HEK293 (cell line): ENCODE measurements at regions not wholly inside any gene's neighbourhood (a gene's known extent, or its start where the extent isn't known, plus 50 kb on each side); places are given as distances from the start of the nearest gene placed in this dataset.

Experiments
- ELK4 ChIP-seq: IDR thresholded peaks from 2 replicates; pipeline ENCODE4 v1.6.1; 2011; ENCODE audit warnings: mild to moderate bottlenecking, low read depth, low read length, borderline replicate concordance
- GLI4 ChIP-seq: fragments of 450-650 bp; formaldehyde crosslinking; IDR thresholded peaks from 2 replicates; pipeline ENCODE4 v1.5.1; 2016; ENCODE audit warnings: missing biosample characterization, missing genetic modification characterization
- HOXD13 ChIP-seq: sonication (generic); formaldehyde crosslinking; IDR thresholded peaks from 2 replicates; pipeline ENCODE4 v1.8.0; 2022; ENCODE audit warnings: missing genetic modification reagents, borderline replicate concordance
- KLF10 ChIP-seq: fragments of 450-650 bp; IDR thresholded peaks from 2 replicates; pipeline ENCODE4 v1.5.1; 2018; ENCODE audit warnings: missing biosample characterization, mild to moderate bottlenecking, missing genetic modification characterization
- ZBTB44 ChIP-seq: fragments of 450-650 bp; IDR thresholded peaks from 2 replicates; pipeline ENCODE4 v1.5.1; 2018; ENCODE audit warnings: missing biosample characterization, mild to moderate bottlenecking, missing genetic modification characterization
- ZFP3 ChIP-seq: fragments of 450-650 bp; formaldehyde crosslinking; IDR thresholded peaks from 2 replicates; pipeline ENCODE4 v1.5.1; 2016; ENCODE audit warnings: low read depth, missing biosample characterization, missing genetic modification characterization
- ZIC2 ChIP-seq: fragments of 450-650 bp; formaldehyde crosslinking; IDR thresholded peaks from 2 replicates; pipeline ENCODE4 v1.5.1; 2016; ENCODE audit warnings: missing biosample characterization, missing genetic modification characterization
- ZNF112 ChIP-seq: fragments of 450-650 bp; formaldehyde crosslinking; IDR thresholded peaks from 2 replicates; pipeline ENCODE4 v1.5.0; 2017; ENCODE audit warnings: missing biosample characterization, missing genetic modification characterization
- ZNF146 ChIP-seq: fragments of 450-650 bp; formaldehyde crosslinking; IDR thresholded peaks from 2 replicates; pipeline ENCODE4 v1.5.1; 2016; ENCODE audit warnings: missing biosample characterization, missing genetic modification characterization
- ZNF157 ChIP-seq: fragments of 450-650 bp; formaldehyde crosslinking; IDR thresholded peaks from 2 replicates; pipeline ENCODE4 v1.5.1; 2016; ENCODE audit warnings: missing biosample characterization, missing genetic modification characterization
- ZNF26 ChIP-seq: fragments of 450-650 bp; formaldehyde crosslinking; IDR thresholded peaks from 2 replicates; pipeline ENCODE4 v1.5.1; 2016; ENCODE audit warnings: missing biosample characterization, missing genetic modification characterization
- ZNF274 ChIP-seq, 2 experiments: fragments of 200-500 bp in 1 of 2; fragments of 450-650 bp in 1 of 2; sonication (Bioruptor generic) in 1 of 2; formaldehyde crosslinking in 1 of 2; IDR thresholded peaks; 2 replicates each; pipeline versions ENCODE4 v1.5.1 to v1.6.1; 2014 to 2016; ENCODE audit warnings: borderline replicate concordance in 1 of 2, inconsistent platforms in 1 of 2, low read length in 1 of 2, missing biosample characterization in 1 of 2, missing genetic modification characterization in 1 of 2
- ZNF335 ChIP-seq: fragments of 450-650 bp; formaldehyde crosslinking; conservative IDR thresholded peaks from 2 replicates; pipeline ENCODE4 v1.5.1; 2016; ENCODE audit warnings: missing biosample characterization, missing genetic modification characterization
- ZNF416 ChIP-seq: fragments of 450-650 bp; formaldehyde crosslinking; IDR thresholded peaks from 2 replicates; pipeline ENCODE4 v1.5.1; 2016; ENCODE audit warnings: missing biosample characterization, missing genetic modification characterization
- ZNF513 ChIP-seq: fragments of 450-650 bp; IDR thresholded peaks from 2 replicates; pipeline ENCODE4 v1.5.1; 2018; ENCODE audit warnings: missing biosample characterization, missing genetic modification characterization
- ZNF560 ChIP-seq: fragments of 450-650 bp; formaldehyde crosslinking; IDR thresholded peaks from 2 replicates; pipeline ENCODE4 v1.5.1; 2017; ENCODE audit warnings: missing biosample characterization, missing genetic modification characterization, borderline replicate concordance
- ZNF561 ChIP-seq: fragments of 450-650 bp; IDR thresholded peaks from 2 replicates; pipeline ENCODE4 v1.5.1; 2018; ENCODE audit warnings: missing biosample characterization, missing genetic modification characterization, borderline replicate concordance
- ZNF596 ChIP-seq: fragments of 450-650 bp; IDR thresholded peaks from 2 replicates; pipeline ENCODE4 v1.5.0; 2018; ENCODE audit warnings: missing biosample characterization, mild to moderate bottlenecking, missing genetic modification characterization, moderate library complexity
- ZNF600 ChIP-seq: fragments of 450-650 bp; formaldehyde crosslinking; IDR thresholded peaks from 2 replicates; pipeline ENCODE4 v1.5.1; 2016; ENCODE audit warnings: missing biosample characterization, missing genetic modification characterization
- ZNF692 ChIP-seq: fragments of 450-650 bp; formaldehyde crosslinking; IDR thresholded peaks from 2 replicates; pipeline ENCODE4 v1.5.1; 2016; ENCODE audit warnings: missing biosample characterization, missing genetic modification characterization
- ZNF707 ChIP-seq: fragments of 450-650 bp; formaldehyde crosslinking; IDR thresholded peaks from 2 replicates; pipeline ENCODE4 v1.5.1; 2016; ENCODE audit warnings: missing biosample characterization, missing genetic modification characterization
- ZNF776 ChIP-seq: fragments of 450-650 bp; formaldehyde crosslinking; IDR thresholded peaks from 2 replicates; pipeline ENCODE4 v1.5.0; 2017; ENCODE audit warnings: missing biosample characterization, missing genetic modification characterization, borderline replicate concordance
- ZXDB ChIP-seq: fragments of 450-650 bp; formaldehyde crosslinking; IDR thresholded peaks from 2 replicates; pipeline ENCODE4 v1.5.1; 2016; ENCODE audit warnings: missing biosample characterization, missing genetic modification characterization
- TF ChIP-seq, protein P1 (sequence below): fragments of 450-650 bp; formaldehyde crosslinking; IDR thresholded peaks from 2 replicates; pipeline ENCODE4 v1.5.1; 2016; ENCODE audit warnings: missing biosample characterization, missing genetic modification characterization
- TF ChIP-seq, protein P2 (sequence below): fragments of 450-650 bp; formaldehyde crosslinking; IDR thresholded peaks from 2 replicates; pipeline ENCODE4 v1.5.1; 2016; ENCODE audit warnings: missing biosample characterization, missing genetic modification characterization
- TF ChIP-seq, protein P3 (sequence below): fragments of 450-650 bp; formaldehyde crosslinking; IDR thresholded peaks from 2 replicates; pipeline ENCODE4 v1.5.1; 2016; ENCODE audit warnings: missing biosample characterization, missing genetic modification characterization
- TF ChIP-seq, protein P4 (sequence below): fragments of 450-650 bp; formaldehyde crosslinking; IDR thresholded peaks from 2 replicates; pipeline ENCODE4 v1.5.1; 2016; ENCODE audit warnings: missing biosample characterization, missing genetic modification characterization

DNA sequence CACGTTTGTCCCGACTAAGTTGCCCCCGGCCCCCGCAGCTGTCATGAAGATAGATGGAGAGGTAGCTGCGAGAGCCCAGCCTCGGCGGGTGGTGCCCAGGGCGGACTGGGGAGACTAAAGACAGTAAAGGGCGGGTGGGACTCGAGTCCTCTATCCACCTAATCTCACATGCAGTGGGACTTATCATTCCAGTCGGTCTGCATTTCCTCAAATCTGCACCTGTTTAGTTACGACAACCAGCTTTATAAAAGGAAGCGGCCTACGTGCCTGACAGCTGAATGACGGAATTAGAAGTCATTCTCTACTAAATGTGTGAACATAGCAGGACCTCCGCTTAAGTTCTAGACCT, 109.8 kb upstream of the EGLN3 start (continued):
- TF ChIP-seq, protein P1, sequence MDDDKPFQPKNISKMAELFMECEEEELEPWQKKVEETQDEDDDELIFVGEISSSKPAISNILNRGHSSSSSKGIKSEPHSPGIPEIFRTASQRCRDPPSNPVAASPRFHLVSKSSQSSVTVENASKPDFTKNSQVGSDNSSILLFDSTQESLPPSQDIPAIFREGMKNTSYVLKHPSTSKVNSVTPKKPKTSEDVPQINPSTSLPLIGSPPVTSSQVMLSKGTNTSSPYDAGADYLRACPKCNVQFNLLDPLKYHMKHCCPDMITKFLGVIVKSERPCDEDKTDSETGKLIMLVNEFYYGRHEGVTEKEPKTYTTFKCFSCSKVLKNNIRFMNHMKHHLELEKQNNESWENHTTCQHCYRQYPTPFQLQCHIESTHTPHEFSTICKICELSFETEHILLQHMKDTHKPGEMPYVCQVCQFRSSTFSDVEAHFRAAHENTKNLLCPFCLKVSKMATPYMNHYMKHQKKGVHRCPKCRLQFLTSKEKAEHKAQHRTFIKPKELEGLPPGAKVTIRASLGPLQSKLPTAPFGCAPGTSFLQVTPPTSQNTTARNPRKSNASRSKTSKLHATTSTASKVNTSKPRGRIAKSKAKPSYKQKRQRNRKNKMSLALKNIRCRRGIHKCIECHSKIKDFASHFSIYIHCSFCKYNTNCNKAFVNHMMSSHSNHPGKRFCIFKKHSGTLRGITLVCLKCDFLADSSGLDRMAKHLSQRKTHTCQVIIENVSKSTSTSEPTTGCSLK (tag by site-specific recombination), result no peak
- no peak for TF ChIP-seq ZNF26 (tag by site-specific recombination)
- TF ChIP-seq ZNF416 (tag by site-specific recombination), result no peak
- TF ChIP-seq ZNF112, result no peak
- no peak for TF ChIP-seq ZNF513 (tag by site-specific recombination)
- no peak for TF ChIP-seq HOXD13
- 0 out of 2 replicates have a peak, but pooled peaks have one; percentile 5 for TF ChIP-seq ZIC2 (tag by site-specific recombination)
- peak; percentile 1; the same call in 1 of the 2 replicates for TF ChIP-seq ZXDB (tag by site-specific recombination)
- no peak for TF ChIP-seq ZNF692 (tag by site-specific recombination)
- TF ChIP-seq ZNF707 (tag by site-specific recombination), result no peak
- no peak for TF ChIP-seq ZNF560
- TF ChIP-seq GLI4 (tag by site-specific recombination), result no peak
- TF ChIP-seq, protein P2, sequence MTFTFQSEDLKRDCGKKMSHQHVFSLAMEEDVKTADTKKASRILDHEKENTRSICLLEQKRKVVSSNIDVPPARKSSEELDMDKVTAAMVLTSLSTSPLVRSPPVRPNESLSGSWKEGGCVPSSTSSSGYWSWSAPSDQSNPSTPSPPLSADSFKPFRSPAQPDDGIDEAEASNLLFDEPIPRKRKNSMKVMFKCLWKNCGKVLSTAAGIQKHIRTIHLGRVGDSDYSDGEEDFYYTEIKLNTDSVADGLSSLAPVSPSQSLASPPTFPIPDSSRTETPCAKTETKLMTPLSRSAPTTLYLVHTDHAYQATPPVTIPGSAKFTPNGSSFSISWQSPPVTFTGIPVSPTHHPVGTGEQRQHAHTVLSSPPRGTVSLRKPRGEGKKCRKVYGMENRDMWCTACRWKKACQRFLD (tag by site-specific recombination), result no peak
- TF ChIP-seq ZNF561 (tag by site-specific recombination), result no peak
- TF ChIP-seq, protein P3, sequence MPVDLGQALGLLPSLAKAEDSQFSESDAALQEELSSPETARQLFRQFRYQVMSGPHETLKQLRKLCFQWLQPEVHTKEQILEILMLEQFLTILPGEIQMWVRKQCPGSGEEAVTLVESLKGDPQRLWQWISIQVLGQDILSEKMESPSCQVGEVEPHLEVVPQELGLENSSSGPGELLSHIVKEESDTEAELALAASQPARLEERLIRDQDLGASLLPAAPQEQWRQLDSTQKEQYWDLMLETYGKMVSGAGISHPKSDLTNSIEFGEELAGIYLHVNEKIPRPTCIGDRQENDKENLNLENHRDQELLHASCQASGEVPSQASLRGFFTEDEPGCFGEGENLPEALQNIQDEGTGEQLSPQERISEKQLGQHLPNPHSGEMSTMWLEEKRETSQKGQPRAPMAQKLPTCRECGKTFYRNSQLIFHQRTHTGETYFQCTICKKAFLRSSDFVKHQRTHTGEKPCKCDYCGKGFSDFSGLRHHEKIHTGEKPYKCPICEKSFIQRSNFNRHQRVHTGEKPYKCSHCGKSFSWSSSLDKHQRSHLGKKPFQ (tag by site-specific recombination), result no peak
- no peak for TF ChIP-seq ZBTB44 (tag by site-specific recombination)
- TF ChIP-seq ZNF146 (tag by site-specific recombination), result no peak
- no peak for TF ChIP-seq ZNF274 (IDR thresholded peaks at IDR 0.05; ENCODE audit: low read length)
- TF ChIP-seq ZNF274 (tag by site-specific recombination; IDR thresholded peaks at IDR 0.05; ENCODE audit: borderline replicate concordance), result no peak
- TF ChIP-seq ZNF596 (tag by site-specific recombination), result no peak
- no peak for TF ChIP-seq ZNF600
- TF ChIP-seq ZNF335 (tag by site-specific recombination), result 0 out of 2 replicates have a peak, but pooled peaks have one; percentile 19
- TF ChIP-seq KLF10 (tag by site-specific recombination), result no peak
- no peak for TF ChIP-seq ZFP3 (tag by site-specific recombination)
- TF ChIP-seq ZNF776, result no peak
- TF ChIP-seq ZNF157, result no peak
- TF ChIP-seq, protein P4, sequence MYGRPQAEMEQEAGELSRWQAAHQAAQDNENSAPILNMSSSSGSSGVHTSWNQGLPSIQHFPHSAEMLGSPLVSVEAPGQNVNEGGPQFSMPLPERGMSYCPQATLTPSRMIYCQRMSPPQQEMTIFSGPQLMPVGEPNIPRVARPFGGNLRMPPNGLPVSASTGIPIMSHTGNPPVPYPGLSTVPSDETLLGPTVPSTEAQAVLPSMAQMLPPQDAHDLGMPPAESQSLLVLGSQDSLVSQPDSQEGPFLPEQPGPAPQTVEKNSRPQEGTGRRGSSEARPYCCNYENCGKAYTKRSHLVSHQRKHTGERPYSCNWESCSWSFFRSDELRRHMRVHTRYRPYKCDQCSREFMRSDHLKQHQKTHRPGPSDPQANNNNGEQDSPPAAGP, result 0 out of 2 replicates have a peak, but pooled peaks have one; percentile 0
- TF ChIP-seq ELK4, result no peak
